T-helper 1 cell treated with Interleukin-12 subunit alpha and Interleukin-12 subunit beta and Interleukin-4 antibody, amounts not matched to agents 30 ng/mL and 1 ng/mL, for 36 hours (primary cell): ENCODE measurements at regions not wholly inside any gene's neighbourhood (a gene's known extent, or its start where the extent isn't known, plus 50 kb on each side); places are given as distances from the start of the nearest gene placed in this dataset.

Experiments
- intact Hi-C: fragments of 100-400 bp; cut with micrococcal nuclease; formaldehyde crosslinking; loops from one replicate; pipeline ENCODE4 v1.15.1; 2024

GRCh38 chr2:160942476-160943142 is 217.6 kb upstream of the TANK start:
- intact Hi-C loops: no loop called here

- intact Hi-C loops: no loop called here
Observed at GRCh38 chr2:160943414-160943813, 216.8 kb upstream of the TANK start.

GRCh38 chr2:160952464-160953254 is 207.6 kb upstream of the TANK start:
- intact Hi-C loops: no loop called here

GRCh38 chr2:160955578-160955977 is 204.7 kb upstream of the TANK start:
- intact Hi-C loops: no loop called here

GRCh38 chr2:160956243-160956802 is 203.9 kb upstream of the TANK start:
- intact Hi-C loops: no loop called here

GRCh38 chr2:160963957-160964356 is 196.3 kb upstream of the TANK start:
- intact Hi-C loops: no loop called here

GRCh38 chr2:160967523-160967922 is 192.7 kb upstream of the TANK start:
- intact Hi-C loops: no loop called here

- intact Hi-C loops: no loop called here
Observed at GRCh38 chr2:160968183-160968582, 192.0 kb upstream of the TANK start.

- intact Hi-C loops: loop anchor here (1.0 to 2.0 kb wide), 5 partner anchors 541 to 860 kb away; no protein-coding TSS in a partner anchor
Observed at GRCh38 chr2:160970052-160970965, 189.9 kb upstream of the TANK start.

GRCh38 chr2:160973991-160974390 is 186.2 kb upstream of the TANK start:
- intact Hi-C loops: no loop called here

- intact Hi-C loops: no loop called here
Observed at GRCh38 chr2:160974803-160975202, 185.4 kb upstream of the TANK start.

GRCh38 chr2:160976797-160977196 is 183.4 kb upstream of the TANK start:
- intact Hi-C loops: no loop called here

- intact Hi-C loops: no loop called here
Observed at GRCh38 chr2:160977376-160977775, 182.9 kb upstream of the TANK start.

GRCh38 chr2:160977854-160978253 is 182.4 kb upstream of the TANK start:
- intact Hi-C loops: no loop called here

GRCh38 chr2:160984426-160985077 is 175.7 kb upstream of the TANK start:
- intact Hi-C loops: no loop called here

- intact Hi-C loops: loop anchor here (5.0 to 10.0 kb wide), 3 partner anchors 495 to 777 kb away; partner anchors contain the start of gene RBMS1
Observed at GRCh38 chr2:160989778-160990177, 170.4 kb upstream of the TANK start.

- intact Hi-C loops: loop anchor here (1.0 to 10.0 kb wide), 11 partner anchors 70 to 883 kb away; partner anchors contain the start of gene RBMS1
Observed at GRCh38 chr2:160993654-160994061, 166.6 kb upstream of the TANK start.

GRCh38 chr2:160994141-160995002 is 165.9 kb upstream of the TANK start:
- intact Hi-C loops: loop anchor here (1.0 to 10.0 kb wide), 11 partner anchors 69 to 884 kb away; partner anchors contain the start of gene RBMS1

- intact Hi-C loops: loop anchor here (10.0 kb wide), 1 partner anchor 502 kb away; the partner anchor contains the start of gene RBMS1
Observed at GRCh38 chr2:160996584-160996983, 163.6 kb upstream of the TANK start.

- intact Hi-C loops: no loop called here
Observed at GRCh38 chr2:161004379-161004778, 155.8 kb upstream of the TANK start.
